ENCODE measurements at regions not wholly inside any gene's neighbourhood (a gene's known extent, or its start where the extent isn't known, plus 50 kb on each side); places are given as distances from the start of the nearest gene placed in this dataset.
"Not testable (repeated sequence)": the region's sequence is repeated elsewhere in the genome, so short reads cannot be mapped to it uniquely, and the experiment has no call there.

DNA sequence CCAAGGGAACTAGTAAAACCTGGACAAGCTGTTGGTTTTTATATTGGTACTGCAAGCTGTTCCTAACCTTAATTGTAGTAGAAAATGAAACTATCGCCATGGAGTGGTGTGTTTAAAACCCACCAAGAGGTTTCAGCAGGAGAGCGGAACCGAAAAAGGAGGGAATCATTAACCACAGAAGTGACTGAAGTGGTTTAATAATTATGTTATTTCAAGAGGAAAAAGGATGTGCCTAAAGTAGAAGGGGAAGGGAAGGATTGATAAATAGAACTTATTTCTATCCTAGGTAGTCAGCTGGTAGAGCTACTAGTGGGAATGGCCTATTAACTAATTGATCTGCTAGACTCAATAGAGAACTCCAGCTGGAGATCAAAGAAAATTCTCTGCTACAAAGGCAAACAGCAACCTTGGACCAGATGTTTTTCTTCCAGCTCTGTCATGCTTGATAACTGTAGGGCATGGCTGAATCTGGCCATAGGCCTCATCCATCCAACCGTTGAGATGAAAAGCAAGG, 91.8 kb downstream of the BAMBI start:
- H3K4me3 ChIP-seq (ENCODE audit: low read depth, low read length): no peak overlapping the region
- DNase-seq (ENCODE audit: low read depth): no peak
- TF ChIP-seq, protein P1, sequence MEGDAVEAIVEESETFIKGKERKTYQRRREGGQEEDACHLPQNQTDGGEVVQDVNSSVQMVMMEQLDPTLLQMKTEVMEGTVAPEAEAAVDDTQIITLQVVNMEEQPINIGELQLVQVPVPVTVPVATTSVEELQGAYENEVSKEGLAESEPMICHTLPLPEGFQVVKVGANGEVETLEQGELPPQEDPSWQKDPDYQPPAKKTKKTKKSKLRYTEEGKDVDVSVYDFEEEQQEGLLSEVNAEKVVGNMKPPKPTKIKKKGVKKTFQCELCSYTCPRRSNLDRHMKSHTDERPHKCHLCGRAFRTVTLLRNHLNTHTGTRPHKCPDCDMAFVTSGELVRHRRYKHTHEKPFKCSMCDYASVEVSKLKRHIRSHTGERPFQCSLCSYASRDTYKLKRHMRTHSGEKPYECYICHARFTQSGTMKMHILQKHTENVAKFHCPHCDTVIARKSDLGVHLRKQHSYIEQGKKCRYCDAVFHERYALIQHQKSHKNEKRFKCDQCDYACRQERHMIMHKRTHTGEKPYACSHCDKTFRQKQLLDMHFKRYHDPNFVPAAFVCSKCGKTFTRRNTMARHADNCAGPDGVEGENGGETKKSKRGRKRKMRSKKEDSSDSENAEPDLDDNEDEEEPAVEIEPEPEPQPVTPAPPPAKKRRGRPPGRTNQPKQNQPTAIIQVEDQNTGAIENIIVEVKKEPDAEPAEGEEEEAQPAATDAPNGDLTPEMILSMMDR (IDR thresholded peaks at IDR 0.05; ENCODE audit: low read depth, low read length, missing control alignments): no peak

DNA sequence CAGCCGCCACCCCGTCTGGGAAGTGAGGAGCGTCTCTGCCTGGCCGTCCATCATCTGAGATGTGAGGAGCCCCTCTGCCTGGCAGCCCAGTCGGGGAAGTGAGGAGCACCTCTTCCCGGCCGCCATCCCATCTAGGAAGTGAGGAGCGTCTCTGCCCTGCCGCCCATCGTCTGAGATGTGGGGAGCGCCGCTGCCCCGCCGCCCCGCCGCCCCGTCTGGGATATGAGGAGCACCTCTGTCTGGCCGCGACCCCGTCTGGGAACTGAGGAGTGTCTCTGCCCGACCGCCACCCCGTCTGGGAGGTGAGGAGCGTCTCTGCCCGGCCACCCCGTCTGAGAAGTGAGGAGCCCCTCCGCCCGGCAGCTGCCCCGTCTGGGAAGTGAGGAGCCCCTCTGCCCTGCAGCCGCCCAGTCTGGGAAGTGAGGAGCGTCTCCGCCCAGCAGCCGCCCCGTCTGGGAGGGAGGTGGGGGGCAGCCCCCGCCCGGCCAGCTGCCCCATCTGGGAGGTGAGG, 94.3 kb downstream of the BAMBI start:
- not testable (repeated sequence) for H3K4me3 ChIP-seq (ENCODE audit: low read depth, low read length); DNase-seq (ENCODE audit: low read depth)

DNA sequence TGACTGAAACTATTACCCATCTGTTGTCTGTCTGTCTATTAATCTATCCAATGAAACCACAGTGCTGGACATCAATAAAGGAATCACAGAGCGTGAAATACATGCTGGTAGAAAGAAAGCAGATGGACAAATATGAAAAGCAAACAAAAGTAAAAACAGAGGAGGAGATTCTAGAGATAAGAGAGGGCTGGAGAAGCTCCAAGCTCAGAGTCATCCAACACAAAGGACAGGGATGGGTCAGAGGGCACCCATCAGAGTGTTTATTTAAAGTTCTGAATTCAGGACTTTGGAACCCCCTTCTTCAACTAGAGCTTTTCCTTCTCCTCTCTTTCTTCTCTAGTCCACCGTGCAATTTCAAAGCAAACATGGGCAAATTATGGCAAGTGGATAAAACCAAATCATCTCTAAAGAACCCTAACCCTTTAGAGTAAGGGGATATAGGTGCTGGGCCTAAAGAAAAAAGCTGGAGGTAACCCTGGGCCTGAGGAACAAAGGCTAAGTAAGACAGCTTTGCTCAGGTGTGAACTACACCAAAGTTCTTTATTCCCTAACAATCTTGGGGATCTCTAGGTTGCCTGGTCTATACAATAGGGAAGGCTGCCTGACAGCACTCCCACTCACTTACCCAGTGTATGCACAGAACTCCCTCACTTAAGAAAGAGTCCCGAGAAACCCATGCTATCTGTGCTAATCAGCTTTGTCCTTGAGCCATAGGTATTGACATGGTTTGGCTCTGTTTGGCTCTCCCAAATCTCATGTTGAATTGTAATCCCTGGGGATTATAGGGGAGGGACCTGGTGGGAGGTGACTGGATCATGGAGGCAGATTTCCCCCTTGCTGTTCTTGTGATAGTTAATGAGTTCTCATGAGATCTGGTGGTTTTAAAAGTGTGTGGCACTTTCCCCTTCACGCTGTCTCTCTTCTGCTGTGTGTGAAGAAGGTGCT, 97.0 kb downstream of the BAMBI start:
- TF ChIP-seq, protein P1 (IDR thresholded peaks at IDR 0.05; ENCODE audit: low read depth, low read length, missing control alignments): no peak
- DNase-seq (ENCODE audit: low read depth): no peak

DNA sequence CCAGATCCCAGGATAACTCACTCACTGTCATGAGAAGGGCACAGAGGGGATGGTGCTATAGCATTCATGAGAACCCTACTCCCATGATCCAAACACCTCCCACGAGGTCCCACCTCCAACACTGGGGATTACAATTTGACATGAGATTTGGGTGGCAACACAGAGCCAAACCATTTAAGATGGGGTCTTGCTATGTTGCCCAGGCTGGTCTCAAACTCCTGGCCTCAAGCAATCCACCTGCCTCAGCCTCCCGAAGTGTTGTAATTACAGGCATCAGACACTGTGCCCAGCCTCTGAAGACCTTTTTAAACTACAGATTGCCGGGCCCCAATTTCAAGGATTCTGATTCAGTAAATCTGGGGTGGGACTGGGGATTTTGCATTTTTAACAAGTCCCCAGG, 98.5 kb downstream of the BAMBI start:
- H3K4me3 ChIP-seq (ENCODE audit: low read depth, low read length): no peak overlapping the region
- TF ChIP-seq, protein P1 (IDR thresholded peaks at IDR 0.05; ENCODE audit: low read depth, low read length, missing control alignments): no peak
- no peak for DNase-seq (ENCODE audit: low read depth)

More for the DNA sequence above, 97.0 kb downstream of the BAMBI start:
- H3K4me3 ChIP-seq (ENCODE audit: low read depth, low read length): no peak overlapping the region

DNA sequence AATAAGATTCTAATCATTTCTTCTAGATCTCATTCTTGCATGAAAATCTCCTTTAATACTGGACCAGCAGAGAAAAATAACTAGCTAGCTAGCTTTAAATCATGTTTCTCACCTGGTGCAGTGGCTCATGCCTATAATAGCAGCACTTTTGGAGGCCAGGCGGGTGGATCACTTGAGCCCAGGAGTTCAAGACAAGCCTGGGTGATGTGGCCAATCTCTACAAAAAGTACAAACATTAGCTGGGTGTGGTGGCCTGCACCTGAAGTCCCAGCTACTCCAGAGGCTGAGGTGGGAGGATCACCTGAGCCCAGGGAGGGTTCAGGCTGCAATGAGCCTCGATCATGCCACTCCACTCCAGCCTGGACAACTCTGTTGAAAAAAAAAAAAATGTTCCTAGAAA, 99.2 kb downstream of the BAMBI start:
- DNase-seq (ENCODE audit: low read depth): no peak
- H3K4me3 ChIP-seq (ENCODE audit: low read depth, low read length): no peak overlapping the region
- TF ChIP-seq, protein P1 (IDR thresholded peaks at IDR 0.05; ENCODE audit: low read depth, low read length, missing control alignments): no peak

DNA sequence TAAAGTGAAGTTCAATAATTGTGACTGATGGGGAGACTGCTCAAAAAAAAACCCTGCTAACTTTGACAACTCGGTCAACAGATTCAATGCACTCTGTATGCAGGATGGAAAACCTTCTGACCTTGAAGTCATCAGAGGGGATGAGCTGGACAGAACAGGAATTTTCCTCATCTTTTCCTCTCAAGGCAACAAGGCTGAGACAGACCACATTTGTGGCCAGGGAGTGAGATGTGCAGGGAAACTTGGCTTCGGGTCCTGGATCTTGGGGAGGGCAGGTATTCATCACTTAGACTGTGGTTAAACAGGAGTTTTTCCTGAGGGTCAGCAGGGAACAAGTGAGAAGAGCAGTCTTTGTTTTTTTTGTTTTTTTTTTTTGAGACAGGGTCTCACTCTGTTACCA, 100.6 kb downstream of the BAMBI start:
- TF ChIP-seq, protein P1 (IDR thresholded peaks at IDR 0.05; ENCODE audit: low read depth, low read length, missing control alignments): no peak
- no peak overlapping the region for H3K4me3 ChIP-seq (ENCODE audit: low read depth, low read length)
- no peak for DNase-seq (ENCODE audit: low read depth)

DNA sequence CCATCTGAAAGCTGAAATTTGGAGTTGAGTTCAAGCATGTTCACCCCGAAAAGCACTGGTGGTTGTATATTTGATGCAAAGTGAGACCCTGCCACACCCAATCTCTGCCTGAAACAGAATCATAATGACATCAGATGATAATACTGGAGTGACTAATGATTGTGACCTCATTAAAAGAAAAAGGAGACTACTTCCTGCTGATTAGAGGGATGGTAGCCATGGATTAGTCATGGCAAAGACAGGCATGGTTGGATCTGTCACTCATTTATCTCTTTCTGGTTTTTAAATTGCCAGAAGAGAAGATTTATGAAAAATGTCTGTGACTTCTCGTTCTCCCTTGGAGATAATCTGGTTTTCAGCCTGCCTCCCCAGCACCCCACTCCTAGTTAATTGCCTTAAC, 101.2 kb downstream of the BAMBI start:
- TF ChIP-seq, protein P1 (IDR thresholded peaks at IDR 0.05; ENCODE audit: low read depth, low read length, missing control alignments): no peak
- DNase-seq (ENCODE audit: low read depth): no peak

More for the DNA sequence above, 101.2 kb downstream of the BAMBI start:
- no peak overlapping the region for H3K4me3 ChIP-seq (ENCODE audit: low read depth, low read length)
